HG03135 (cell line): ENCODE measurements at regions not wholly inside any gene's neighbourhood (a gene's known extent, or its start where the extent isn't known, plus 50 kb on each side); places are given as distances from the start of the nearest gene placed in this dataset.

ENCODE experiments used
- ATAC-seq: cut with Tn5 transposase; IDR thresholded peaks from one replicate; pipeline ENCODE4 v1.9.1; 2021; ENCODE audit warnings: mild to moderate bottlenecking, moderate library complexity; ENCODE audit not compliant: unreplicated experiment

DNA sequence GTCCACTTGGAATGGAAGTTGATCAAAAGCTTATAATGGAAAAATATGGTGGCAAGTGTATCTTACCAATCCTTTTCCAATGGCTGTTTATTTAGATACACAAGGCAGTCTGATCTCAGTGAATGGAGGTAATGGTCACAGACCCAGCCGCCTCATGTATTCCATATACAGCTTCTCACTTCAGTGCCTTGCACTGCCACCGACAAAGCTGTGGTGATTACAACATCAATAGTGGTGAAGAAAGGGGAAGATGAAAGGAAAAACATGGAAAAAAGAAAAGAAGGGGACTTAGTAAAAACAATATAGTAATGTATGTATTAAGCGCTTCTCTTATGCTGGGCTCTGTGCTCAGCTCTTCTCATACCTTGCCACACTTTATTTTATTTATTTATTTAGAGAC, 297.3 kb upstream of the RASA1 start:
- no peak for ATAC-seq

DNA sequence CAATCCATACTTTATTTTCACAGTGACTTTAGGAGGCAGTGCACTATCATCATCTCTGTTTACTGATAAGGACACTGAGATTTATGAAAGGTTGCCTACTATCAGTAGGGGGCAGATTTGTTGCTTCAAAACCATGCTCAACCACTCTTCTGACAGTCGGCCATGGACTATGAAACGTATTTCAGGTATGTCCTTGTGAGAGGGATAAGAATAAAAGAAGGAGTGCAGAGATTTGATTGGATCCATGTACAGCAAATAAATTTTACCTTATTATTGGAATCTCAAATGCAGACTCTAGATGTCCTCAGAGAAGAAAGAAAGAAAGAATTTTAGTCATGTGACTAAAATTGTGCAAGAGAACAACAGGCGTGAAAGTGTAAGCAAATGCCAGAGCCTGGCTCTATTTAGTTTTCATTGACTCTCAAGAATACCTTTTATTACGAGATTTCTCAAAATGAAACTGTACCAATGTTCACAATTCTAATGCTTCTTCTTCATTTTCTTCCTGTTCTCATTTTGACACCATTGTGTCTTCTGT, 296.6 kb upstream of the RASA1 start:
- ATAC-seq, result no peak

DNA sequence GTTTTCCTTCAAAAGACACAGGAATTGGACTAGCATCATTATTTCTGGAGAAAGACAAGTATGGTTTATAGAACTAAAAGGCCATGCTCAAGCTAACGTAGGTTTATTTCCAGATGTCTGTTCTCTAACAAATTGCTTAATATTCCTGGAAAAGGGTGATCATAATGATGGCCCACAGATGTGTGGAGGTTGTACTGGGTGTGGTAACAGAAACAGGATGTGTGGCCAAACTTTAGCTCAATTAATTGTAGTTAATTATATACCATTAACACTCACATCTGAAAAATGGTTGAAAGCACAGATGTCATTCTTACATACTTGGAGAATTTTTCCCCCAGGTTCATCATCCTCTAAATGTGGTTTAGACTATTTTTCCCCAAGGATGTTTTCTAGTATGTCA, 292.7 kb upstream of the RASA1 start:
- ATAC-seq, result no peak

DNA sequence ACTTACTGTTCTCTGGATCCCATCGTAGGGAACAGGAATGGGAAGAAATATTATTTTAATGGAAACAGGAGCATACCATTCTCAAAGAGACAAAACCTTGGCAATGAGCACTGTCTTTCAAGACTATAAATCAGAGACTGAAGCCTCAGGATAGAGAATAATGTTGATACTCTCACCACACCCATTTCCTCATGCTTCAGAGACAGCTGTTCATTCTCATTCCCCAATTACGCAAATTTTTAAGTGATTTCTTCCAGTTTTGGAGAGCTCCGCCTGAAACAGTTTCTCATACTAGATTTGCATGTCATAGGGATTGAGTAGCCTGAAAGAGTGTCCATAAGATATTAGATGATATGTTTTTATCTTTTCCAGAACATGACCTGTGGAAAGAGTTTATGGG, 290.5 kb upstream of the RASA1 start:
- ATAC-seq, result no peak

DNA sequence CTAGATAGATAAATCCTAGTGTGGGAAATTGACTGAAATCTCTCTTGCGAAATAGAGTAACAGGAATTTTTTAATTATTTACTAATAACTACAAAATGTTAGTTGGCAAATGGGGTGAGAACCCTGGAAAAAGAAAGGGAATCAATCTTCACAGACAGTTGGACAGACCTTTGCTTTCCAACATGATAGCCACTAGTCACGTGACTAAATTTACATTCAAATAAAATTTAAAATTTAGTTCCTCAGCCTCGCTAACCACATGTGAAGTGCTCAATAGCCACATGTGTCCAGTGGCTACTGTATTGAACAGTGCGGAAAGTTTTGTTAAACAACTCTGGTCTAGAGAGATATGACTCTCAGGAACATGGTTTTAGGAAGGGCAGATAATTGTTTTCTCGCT, 289.9 kb upstream of the RASA1 start:
- ATAC-seq, result no peak

DNA sequence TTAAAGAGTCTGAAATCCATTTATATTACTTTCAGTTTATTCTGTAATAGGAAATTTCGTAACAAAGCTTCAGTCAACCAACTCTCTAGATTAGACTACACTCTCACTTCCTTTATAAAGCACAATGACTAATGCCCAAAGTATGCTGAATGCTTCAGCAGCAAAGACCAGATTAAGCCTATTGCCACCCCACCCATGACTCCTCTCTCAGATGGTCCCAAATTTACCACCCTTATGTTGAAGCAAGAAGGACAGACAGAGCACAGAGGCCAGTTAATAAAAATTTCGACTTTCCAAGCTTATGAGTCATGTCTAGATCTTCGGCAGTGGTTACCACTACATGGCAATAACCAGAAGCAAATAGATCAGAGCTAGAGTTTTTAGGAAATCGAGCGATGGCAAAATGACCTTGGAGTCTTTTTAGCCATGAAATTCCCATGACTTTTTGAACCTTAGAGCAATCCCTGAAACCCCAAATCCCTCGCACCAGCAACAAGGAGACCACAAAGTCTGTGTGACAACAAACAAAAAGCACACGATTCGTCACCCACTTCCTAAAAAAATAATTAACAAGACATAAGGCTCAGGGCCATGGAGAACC, 287.8 kb upstream of the RASA1 start:
- ATAC-seq, result no peak

DNA sequence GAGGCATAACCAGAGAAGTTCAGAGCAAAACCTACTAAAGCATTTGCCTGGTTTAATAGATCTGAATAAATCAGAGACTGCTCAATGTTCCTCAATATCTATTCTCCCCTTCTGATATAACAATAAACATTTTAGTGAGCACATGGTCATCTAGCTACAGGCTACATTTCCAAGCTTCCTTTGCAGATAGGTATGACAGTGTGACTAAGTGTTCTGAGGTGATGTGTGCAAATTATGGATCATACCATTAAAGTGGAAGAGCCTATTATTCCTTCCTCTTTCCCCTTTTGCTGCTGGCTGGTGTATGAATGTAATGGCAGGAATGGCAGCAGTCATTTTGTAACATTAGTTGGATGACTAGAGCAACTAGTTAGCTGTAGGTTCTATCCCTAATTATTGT, 285.8 kb upstream of the RASA1 start:
- no peak for ATAC-seq

DNA sequence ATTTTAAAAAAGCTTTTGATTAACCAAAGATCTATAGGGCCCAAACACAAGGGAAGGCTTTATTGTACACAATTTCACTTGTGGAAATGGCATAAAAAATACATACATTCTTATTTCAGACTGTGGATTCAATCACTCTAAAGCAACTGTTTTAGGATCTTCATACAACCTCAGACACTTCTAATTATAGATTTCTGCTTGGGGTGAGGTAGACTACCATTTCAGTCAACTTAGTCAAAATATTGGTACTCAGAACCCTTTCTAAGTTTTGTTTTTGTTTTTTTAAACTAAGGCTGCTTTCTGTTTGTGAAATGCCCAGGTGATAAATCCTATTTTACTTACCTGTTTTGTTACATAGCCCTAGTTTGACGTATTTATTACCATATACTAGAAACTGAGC, 284.5 kb upstream of the RASA1 start:
- ATAC-seq, result no peak

DNA sequence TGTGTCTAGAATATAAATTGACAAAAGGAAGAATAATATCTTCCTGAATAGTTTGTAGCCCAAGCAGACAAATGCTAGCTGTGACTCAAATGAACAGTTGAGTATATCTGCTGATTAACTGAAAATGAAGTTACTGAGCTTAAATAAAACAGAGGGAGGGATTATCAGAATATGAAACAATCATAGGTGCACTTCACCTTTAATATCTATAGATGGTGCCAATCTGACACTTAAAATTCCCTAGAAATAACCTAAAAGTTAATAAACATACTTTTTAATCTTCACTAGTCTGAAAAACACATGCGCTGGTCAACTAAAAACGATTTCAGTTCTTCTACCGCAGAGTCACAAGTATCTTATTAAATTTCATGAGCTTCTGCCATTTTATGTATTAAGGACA, 280.8 kb upstream of the RASA1 start:
- ATAC-seq, result no peak

DNA sequence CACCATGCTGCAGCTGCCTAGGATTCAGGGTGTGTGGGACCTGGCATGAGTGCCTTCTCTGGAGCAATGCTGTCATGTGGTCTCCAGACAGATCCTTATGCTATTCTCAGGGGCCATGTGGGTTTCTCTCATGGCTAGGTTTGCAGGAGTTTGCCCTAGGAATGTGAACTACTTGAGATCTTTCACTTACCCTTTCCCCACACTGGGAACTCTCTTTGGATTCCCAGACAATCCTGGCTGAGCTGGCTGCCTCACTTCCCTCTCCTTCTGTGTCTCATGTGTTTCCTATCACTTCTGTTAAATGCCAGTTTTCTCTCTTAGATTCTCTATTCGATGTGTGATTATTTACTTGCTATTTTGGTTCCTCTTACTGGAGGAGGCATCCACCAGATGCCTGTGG, 270.2 kb upstream of the RASA1 start:
- ATAC-seq, result no peak

DNA sequence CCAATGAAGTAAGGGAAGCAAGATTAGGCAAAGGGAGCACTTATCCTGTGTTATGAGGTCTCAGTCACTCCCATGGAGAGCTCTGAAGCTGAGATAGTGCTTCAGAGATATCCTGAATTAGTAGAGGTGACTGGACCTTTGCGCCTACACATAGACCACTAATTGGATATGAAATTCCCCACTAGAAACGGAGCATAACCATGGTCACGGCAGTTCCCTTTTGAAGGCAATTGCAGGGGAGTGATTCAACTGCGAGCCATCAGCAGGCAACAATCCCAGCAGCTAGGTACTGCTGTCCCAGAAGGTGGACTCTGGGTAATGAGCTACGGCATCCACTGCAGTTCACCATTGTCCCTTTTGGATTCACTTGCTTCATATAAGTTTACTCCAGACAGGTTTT, 267.7 kb upstream of the RASA1 start:
- ATAC-seq, result no peak

DNA sequence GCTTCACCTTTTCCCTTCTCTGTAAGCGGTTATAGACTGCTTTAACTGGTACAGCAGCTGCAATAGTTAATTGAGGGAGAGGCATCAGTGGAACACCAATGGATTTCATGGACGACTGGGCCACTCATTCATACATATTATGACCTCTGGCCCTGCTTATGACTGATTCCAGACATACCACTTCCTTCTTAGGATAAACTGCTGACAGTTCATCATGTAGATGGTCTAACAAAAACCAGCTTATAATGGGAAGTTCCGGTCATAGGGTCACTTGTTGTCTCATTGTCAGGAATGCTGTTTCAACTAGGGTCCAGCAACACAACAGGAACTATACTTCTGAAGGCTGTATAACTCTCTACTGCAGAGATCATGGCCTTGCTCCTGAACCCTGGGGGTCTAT, 265.2 kb upstream of the RASA1 start:
- ATAC-seq, result no peak

DNA sequence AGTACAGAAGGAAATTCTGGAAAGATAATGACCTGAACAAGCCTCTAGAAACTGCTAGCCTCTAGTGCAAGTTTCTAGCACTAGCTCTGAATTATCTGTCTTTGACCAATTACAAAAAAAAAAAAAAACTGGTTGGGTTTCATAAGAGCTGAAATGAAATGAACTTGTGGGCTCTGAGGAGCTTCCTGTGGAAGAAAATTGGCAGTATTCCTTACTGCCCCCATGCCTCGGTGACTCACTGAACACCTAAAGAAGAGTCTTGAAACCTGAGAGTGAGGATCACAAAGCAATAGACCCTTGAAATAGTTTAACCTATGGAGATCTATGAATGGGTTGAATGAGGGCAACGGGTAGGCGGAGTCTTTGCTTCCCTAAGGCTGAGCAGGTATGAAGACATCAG, 263.6 kb upstream of the RASA1 start:
- ATAC-seq, result no peak

DNA sequence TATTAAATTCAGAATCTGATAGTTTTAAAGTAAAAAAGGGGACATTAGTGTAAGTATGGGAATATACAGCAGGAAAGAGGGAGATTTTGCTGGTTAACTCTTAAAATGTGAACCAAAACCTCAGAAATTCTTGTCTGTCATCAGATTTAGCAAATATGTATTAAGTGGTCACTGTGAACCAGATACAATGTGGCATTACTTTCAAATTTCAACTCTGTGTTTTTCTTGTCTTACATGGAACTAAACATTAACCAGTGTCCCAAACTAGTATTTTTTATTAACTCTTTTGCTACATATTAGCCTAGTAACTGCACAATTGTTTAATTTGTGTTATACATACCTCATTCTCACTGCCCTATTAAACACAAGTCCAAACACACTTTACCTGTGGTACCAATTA, 259.9 kb upstream of the RASA1 start:
- ATAC-seq, result no peak

DNA sequence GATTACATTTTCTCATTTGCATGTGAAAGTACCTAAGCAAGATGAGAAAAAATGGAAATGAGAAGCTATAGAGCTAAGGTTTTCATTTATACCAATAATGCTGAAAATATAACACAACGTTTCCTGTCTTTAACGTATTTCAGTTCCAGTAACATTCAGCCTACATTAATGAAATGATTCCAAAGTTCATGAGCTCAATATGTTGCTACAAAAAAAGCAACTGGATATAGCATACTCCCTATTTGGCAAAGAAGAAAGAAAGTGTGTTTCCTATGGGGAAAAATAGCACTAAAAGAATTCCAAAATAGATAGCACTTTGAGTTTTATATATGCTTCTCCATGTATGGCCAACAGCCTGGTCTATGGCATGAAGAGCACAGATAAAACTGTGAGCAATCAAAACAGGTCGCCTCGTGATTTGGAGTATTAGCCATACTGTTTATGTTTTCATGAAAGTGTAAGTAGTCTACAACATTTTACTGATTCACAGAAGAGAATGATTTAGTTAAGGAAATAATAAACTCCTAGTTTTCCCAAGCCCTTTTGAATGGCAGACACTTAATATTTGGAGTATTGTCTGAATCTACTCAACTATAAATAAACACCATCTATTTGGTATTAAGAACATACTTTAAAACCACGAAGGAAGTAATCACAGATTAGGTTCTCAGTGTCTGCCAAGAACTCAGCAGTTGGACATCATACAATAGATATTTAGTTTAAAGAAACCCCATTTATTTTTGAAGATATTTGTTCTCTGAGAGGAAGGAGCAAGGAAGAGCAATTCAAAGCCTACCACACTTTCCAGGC, 258.7 kb upstream of the RASA1 start:
- no peak for ATAC-seq

DNA sequence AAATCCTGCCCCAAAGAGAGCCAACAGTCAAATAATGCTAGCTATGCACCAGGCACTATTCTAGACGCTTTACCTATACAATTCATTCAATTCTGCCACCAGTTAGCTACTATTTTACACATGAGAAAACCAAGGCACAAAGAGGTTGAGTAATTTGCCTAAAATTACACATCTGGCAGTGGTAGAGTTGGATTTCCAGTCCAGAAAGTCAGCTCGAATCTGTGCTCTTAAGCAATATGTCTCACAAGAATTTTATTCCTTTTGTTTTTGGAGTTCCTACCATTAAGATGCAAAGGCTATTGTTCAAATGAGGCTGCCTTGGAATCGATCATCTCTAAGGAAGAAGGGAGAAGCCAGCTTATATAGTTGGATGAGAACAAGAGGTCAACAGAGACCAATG, 256.9 kb upstream of the RASA1 start:
- ATAC-seq, result no peak

DNA sequence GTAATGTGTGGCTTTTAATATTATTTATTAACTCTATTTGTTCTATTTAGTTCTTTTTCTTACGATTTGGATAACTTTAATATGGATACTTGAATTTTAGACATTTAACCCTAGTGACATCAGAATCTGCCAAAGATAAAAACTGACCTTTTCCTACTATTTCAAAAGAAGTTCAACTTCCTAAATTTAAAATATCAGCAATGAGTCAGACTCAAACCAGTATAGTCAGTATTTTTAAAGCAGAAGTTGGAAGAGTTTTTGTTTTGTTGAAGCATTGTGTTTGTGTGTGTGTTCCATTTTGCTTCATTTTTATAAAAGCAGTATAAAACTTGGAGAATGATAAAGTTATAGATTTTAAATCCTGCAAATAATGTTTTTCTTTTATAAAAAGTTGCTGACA, 251.8 kb upstream of the RASA1 start:
- ATAC-seq, result no peak

DNA sequence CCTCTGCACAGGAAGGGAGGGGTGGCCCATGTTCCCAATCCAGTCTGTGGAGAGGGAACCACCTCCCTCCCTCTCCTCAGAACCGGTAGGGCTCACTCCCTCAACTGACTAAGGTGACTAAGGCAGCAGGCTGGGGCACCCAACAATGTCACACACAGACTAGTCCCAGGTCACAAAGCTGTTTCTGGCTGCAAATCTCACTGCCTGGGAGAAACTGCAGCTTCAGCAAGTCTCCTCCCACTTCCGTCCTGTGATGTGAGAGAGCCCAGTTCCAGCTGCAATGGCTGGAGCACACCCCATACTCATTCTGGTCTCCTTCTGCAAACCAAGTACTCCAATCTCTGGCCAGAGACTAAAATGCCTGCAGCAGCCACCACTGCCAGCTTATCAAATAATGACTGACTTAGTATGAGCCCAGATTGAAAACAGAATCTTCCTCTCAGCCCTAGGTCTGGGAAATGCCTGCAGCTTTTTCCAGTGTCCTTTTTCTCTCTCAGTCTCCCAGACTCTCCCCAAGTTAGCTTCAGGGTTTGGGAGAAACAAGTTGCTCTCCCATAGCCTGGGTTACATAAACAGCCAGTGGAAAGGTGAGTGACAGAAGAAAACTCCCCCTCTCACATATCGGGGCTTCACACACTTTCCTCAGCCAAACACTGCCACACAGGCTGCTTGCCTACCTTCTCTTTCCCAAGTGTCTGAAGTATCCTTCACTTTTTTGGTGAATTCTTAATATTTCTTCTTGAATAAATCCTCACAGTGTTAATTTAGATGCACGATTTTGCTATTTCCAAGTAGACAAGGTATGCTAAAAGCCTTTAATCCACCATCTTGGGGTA, 247.4 kb upstream of the RASA1 start:
- peak; percentile 91 for ATAC-seq

DNA sequence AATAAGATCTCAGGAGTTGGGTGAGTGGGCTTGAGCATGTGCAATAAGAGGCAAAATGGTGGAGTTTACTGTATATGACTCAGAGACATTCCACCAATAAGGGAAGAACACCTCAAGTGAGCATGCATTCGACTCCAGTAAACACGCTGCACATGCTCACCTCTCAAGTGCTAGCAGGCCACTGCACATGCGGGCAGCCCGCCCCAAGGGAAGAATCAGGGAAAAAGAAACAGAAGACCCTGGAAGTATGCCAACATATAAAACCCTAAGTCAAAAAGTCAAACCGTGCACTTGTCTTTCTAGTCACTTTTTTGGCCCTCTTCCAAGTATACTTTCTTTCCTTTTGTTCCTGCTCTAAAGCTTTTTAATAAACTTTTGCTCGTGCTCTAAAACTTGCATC, 245.3 kb upstream of the RASA1 start:
- ATAC-seq, result no peak

DNA sequence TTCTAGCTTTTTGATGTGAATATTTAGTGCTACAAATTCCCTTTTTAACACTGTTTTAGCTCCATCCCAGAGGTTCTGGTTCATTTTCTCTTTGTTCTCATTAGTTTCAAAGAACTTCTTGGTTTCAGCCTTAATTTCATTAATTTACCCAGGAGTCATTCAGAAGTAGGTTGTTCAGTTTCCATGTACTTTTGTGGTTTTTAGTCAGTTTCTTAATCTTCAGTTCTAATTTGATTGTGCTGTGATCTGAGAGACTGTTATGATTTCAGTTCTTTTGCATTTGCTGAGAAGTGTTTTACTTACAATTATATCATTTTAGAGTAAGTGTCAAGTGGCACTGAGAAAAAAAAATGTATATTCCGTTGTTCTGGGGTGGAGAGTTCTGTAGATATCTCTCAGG, 240.1 kb upstream of the RASA1 start:
- ATAC-seq, result no peak

DNA sequence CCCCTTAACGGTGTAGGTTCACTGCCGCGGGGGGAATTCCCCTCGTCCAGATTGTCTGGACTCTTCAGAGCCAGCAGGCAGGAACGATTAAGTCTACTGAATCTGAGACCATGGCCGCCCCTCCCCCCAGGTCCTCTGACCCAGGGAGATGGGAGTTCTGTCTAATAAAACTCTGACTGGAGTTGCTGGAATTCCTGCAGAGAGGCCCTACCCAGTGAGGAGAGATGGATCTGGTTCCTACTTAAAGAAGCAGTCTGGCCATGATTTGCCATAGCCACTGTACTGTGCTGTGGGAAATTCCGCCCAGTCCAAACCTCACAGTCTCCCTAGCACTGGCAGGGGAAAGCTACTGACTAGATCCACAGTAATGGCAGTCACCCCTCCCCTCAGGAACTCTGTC, 237.7 kb upstream of the RASA1 start:
- ATAC-seq, result no peak

DNA sequence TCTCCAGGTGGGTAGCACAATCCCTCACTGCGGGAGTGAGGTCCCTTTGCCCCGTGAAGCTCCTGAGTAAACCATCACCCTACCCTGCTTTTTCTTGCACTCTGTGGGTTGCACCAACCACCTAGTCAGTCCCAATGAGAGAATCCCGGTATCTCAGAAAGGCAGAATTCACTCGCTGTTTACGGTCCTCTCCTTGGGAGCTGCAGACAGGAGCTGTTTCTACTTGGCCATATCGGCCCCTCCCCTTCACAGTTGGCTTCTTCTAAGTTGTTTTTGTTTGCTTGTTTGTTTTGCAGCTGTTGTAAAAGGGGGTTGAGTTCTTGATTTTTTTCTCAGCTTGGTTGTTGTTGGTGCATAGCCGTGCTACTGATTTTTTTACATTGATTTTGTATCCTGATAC, 237.0 kb upstream of the RASA1 start:
- ATAC-seq, result no peak
